ENCODE measurements at regions not wholly inside any gene's neighbourhood (a gene's known extent, or its start where the extent isn't known, plus 50 kb on each side); places are given as distances from the start of the nearest gene placed in this dataset.

GRCh38 chr2:15074751-15075700 lies 442.5 kb downstream of the LRATD1 start:
- TF ChIP-seq CTCF (conservative IDR thresholded peaks at IDR 0.05; ENCODE audit: low read depth, low read length): no peak
- H3K4me3 ChIP-seq (ENCODE audit: low read depth, low read length): no peak overlapping the region
- no peak for DNase-seq (ENCODE audit: low read depth)

DNA sequence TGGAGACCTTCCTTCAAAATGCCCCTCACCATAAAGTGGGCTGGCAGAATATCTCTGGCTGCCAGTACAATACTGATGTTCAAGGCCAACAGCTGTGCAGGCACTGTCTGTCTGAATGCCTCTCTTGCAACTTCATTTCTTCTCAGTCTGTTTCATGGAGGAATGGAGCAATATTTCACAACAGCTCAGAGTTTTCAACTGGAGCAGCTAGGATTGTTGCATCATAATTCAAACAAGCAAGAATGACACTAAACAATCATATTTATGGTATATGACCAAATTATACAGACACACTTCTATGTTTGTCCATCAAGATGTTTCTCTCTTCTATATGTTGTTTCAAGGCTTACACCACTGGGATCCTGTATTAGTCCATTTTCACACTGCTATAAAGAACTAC lies 444.2 kb downstream of the LRATD1 start:
- no peak for DNase-seq (ENCODE audit: low read depth)
- TF ChIP-seq CTCF (conservative IDR thresholded peaks at IDR 0.05; ENCODE audit: low read depth, low read length): no peak
- H3K4me3 ChIP-seq (ENCODE audit: low read depth, low read length): no peak overlapping the region

GRCh38 chr2:15081356-15081755 lies 448.8 kb downstream of the LRATD1 start:
- no peak for DNase-seq (ENCODE audit: low read depth)
- H3K4me3 ChIP-seq (ENCODE audit: low read depth, low read length): no peak overlapping the region
- TF ChIP-seq CTCF (conservative IDR thresholded peaks at IDR 0.05; ENCODE audit: low read depth, low read length): no peak

- H3K4me3 ChIP-seq (ENCODE audit: low read depth, low read length): no peak overlapping the region
- DNase-seq (ENCODE audit: low read depth): no peak
- no peak for TF ChIP-seq CTCF (conservative IDR thresholded peaks at IDR 0.05; ENCODE audit: low read depth, low read length)
Observed at GRCh38 chr2:15082105-15083058, 449.9 kb downstream of the LRATD1 start.

GRCh38 chr2:15084826-15085489 lies 452.4 kb downstream of the LRATD1 start:
- DNase-seq (ENCODE audit: low read depth): no peak
- no peak for TF ChIP-seq CTCF (conservative IDR thresholded peaks at IDR 0.05; ENCODE audit: low read depth, low read length)
- H3K4me3 ChIP-seq (ENCODE audit: low read depth, low read length): no peak overlapping the region

DNA sequence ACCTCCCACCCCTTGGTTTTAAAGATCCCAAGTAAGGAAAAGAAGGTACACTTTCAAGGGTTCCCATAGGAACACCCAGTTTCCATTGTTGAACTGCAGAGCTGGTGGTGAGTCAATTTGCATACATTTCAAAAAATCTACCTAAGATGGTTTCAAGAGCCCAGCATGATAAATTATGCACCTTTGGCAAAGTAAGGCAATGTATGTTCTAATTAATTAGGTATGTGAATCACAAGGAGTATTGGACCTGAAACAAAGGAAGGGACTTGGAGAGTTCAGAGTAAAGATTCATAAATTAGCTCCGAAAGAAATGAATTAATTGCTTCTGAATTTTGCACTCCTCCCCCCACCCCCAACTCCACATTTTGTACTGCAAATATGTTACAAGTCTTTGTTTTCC lies 459.7 kb downstream of the LRATD1 start:
- H3K4me3 ChIP-seq (ENCODE audit: low read depth, low read length): no peak overlapping the region
- DNase-seq (ENCODE audit: low read depth): no peak
- TF ChIP-seq CTCF (conservative IDR thresholded peaks at IDR 0.05; ENCODE audit: low read depth, low read length): no peak

All from epithelial cell of proximal tubule (primary cell).